ENCODE measurements at regions not wholly inside any gene's neighbourhood (a gene's known extent, or its start where the extent isn't known, plus 50 kb on each side); places are given as distances from the start of the nearest gene placed in this dataset.

- no peak overlapping the region for H2AK5ac ChIP-seq (ENCODE audit: insufficient read length, low read length)
- peaks cover 2% of the 10 kb centered on the region; the same call in 1 of the 2 replicates for H3K4me1 ChIP-seq (ENCODE audit: insufficient read depth, low read length)
- no peak overlapping the region for H2BK120ac ChIP-seq (ENCODE audit: low read depth, low read length, poor library complexity, severe bottlenecking)
- no peak overlapping the region for H3K14ac ChIP-seq (ENCODE audit: insufficient read depth, low read length)
- TF ChIP-seq CTCF (conservative IDR thresholded peaks at IDR 0.05), result peak; percentile 59; the same call in 2 of the 3 replicates
- no peak overlapping the region for H4K8ac ChIP-seq (replicated peaks; ENCODE audit: insufficient read length, low read depth, low read length)
- H4K20me1 ChIP-seq (ENCODE audit: control insufficient read depth, insufficient read depth, insufficient read length), result no peaks in the 10 kb centered on the region
- no peaks in the 10 kb centered on the region for H3K36me3 Mint-ChIP-seq (ENCODE audit: insufficient read depth in 1 of 3, low read depth in 3 of 3)
- peak overlapping the region; percentile 38 to 93 (median 75); a peak in 5 of 7 replicates for H3K27ac Mint-ChIP-seq
- peak; percentile 61 for DNase-seq
- no peak overlapping the region for H3K27ac ChIP-seq (ENCODE audit: insufficient read length, low read depth, low read length)
- H3K23me2 ChIP-seq (ENCODE audit: insufficient read length, low read depth, low read length, poor library complexity, severe bottlenecking), result no peaks in the 10 kb centered on the region
- H3K79me2 ChIP-seq (ENCODE audit: insufficient read depth, low read length), result no peaks in the 10 kb centered on the region
- H3K27me3 ChIP-seq (ENCODE audit: insufficient read depth, low read length), result no peaks in the 10 kb centered on the region
- no peak overlapping the region for H2BK5ac ChIP-seq (ENCODE audit: insufficient read length, low read length)
- no peaks in the 10 kb centered on the region for H3K9me3 ChIP-seq (ENCODE audit: control insufficient read depth, low read depth, low read length)
- no peaks in the 10 kb centered on the region for H3K9me3 Mint-ChIP-seq
- H2BK12ac ChIP-seq (ENCODE audit: insufficient read length, low read depth, low read length), result no peak overlapping the region
- H3K9ac ChIP-seq (ENCODE audit: extremely low read depth, insufficient read length, low read length), result no peak overlapping the region
- H3K79me1 ChIP-seq (ENCODE audit: insufficient read depth, low read depth, low read length, poor library complexity, severe bottlenecking), result no peaks in the 10 kb centered on the region
- no peak overlapping the region for H4K91ac ChIP-seq (ENCODE audit: insufficient read length, low read depth, low read length)
- H2BK15ac ChIP-seq (ENCODE audit: low read depth, low read length), result no peak overlapping the region
- H3K4me1 Mint-ChIP-seq, result peaks cover 27 to 29% of the 10 kb centered on the region in 2 experiments
- H3K56ac ChIP-seq (ENCODE audit: insufficient read length, low read depth, low read length), result no peak overlapping the region
- H3K4ac ChIP-seq (ENCODE audit: low read depth, low read length), result no peak overlapping the region
- H3K23ac ChIP-seq (ENCODE audit: insufficient read length, low read depth, low read length), result no peak overlapping the region
- H4K5ac ChIP-seq (ENCODE audit: insufficient read length, low read depth, low read length), result no peak overlapping the region
- no peak overlapping the region for H3T11ph ChIP-seq (ENCODE audit: low read length)
- no peaks in the 10 kb centered on the region for H3K27me3 Mint-ChIP-seq (ENCODE audit: low read depth)
- H3K4me2 ChIP-seq (ENCODE audit: insufficient read depth, insufficient read length, low read length), result no peak overlapping the region
- H3K18ac ChIP-seq (ENCODE audit: insufficient read length, low read depth, low read length), result no peak overlapping the region
- no peak overlapping the region for H3K4me3 Mint-ChIP-seq
- H2AFZ ChIP-seq (ENCODE audit: low read length), result no peak overlapping the region
- no CpG with 5 or more reads among the region's 5 CpGs for WGBS (ENCODE audit: extremely low coverage, insufficient read length, low lambda C conversion rate)
- H2BK20ac ChIP-seq (ENCODE audit: low read depth, low read length, poor library complexity, severe bottlenecking), result no peak overlapping the region
Measured at GRCh38 chr4:23333946-23334878, 555.6 kb downstream of the PPARGC1A start.
